Endothelial cell of umbilical vein (primary cell): ENCODE measurements at regions not wholly inside any gene's neighbourhood (a gene's known extent, or its start where the extent isn't known, plus 50 kb on each side); places are given as distances from the start of the nearest gene placed in this dataset.

ENCODE experiments used
- BruUV-seq: library from RNA; stranded (reverse); fragments of 400-500 nt; replicated peaks from 2 replicates; lab custom pipeline; 2021; lab: Mats Ljungman, UMichigan
- CTCF ChIA-PET: fragments of 300-600, 350-600 bp; sonication (Branson Sonifier 250); formaldehyde crosslinking; loops from one replicate; lab custom pipeline; 2021; ENCODE audit warnings: antibody characterized with exemption, inconsistent platforms; lab: Charles Lee
- POLR2A ChIA-PET: fragments of 300-600, 350-600 bp; sonication (Branson Sonifier 250); formaldehyde crosslinking; loops from one replicate; lab custom pipeline; 2021; ENCODE audit warnings: antibody characterized with exemption, inconsistent platforms; lab: Charles Lee
- DNase-seq: peaks from one replicate; pipeline ENCODE4 v3.0.0-alpha.2; 2011; ENCODE audit warnings: low read depth, low spot score
- FAIRE-seq: peaks from 2 replicates; lab custom pipeline; 2011; peaks lifted over from hg19 to GRCh38; lab: Jason Lieb, UNC
- H2AFZ ChIP-seq: 2 replicates; pipeline ENCODE4 v1.6.0; 2012; ENCODE audit warnings: low read depth, low read length, control low read depth, inconsistent platforms
- H3K27ac ChIP-seq: 2 replicates; pipeline ENCODE4 v1.5.1; 2011; ENCODE audit warnings: low read depth, mild to moderate bottlenecking, control low read depth, low read length, moderate library complexity; ENCODE audit not compliant: insufficient read depth
- H3K27me3 ChIP-seq, 2 experiments: 2 replicates each; pipeline versions ENCODE4 v1.6.0 to v1.6.1; 2011; ENCODE audit warnings: low read length in 2 of 2, mixed read lengths in 1 of 2; ENCODE audit not compliant: control insufficient read depth in 2 of 2, insufficient read depth in 2 of 2
- H3K36me3 ChIP-seq, 2 experiments: 2 replicates in 1 of 2; 3 replicates in 1 of 2; pipeline ENCODE4 v1.5.1; 2011; ENCODE audit warnings: low read length in 2 of 2, mild to moderate bottlenecking in 1 of 2, moderate library complexity in 1 of 2; ENCODE audit not compliant: control insufficient read depth in 2 of 2, insufficient read depth in 2 of 2; ENCODE audit errors: extremely low read depth in 1 of 2
- H3K4me1 ChIP-seq: 3 replicates; pipeline ENCODE4 v1.5.1; 2011; ENCODE audit warnings: mild to moderate bottlenecking, low read length; ENCODE audit not compliant: control insufficient read depth, insufficient read depth; ENCODE audit errors: extremely low read depth
- H3K4me2 ChIP-seq: 2 replicates; pipeline ENCODE4 v1.6.1; 2011; ENCODE audit warnings: low read length, control low read depth, mixed read lengths; ENCODE audit not compliant: insufficient read depth
- H3K4me3 ChIP-seq, 3 experiments: fragments of 200-600 bp in 1 of 3; sonication (generic), shearing (Covaris generic) in 1 of 3; replicated peaks in 1 of 3; 2 replicates each; pipeline ENCODE4 v1.5.1; 2011 to 2016; ENCODE audit warnings: control low read depth in 3 of 3, low read length in 3 of 3, mild to moderate bottlenecking in 2 of 3, inconsistent platforms in 1 of 3, low read depth in 1 of 3, moderate library complexity in 1 of 3; ENCODE audit not compliant: insufficient read depth in 1 of 3
- H3K79me2 ChIP-seq: 2 replicates; pipeline ENCODE4 v1.6.0; 2012; ENCODE audit warnings: low read length, inconsistent platforms; ENCODE audit not compliant: control insufficient read depth, insufficient read depth
- H3K9ac ChIP-seq: replicated peaks from 2 replicates; pipeline ENCODE3; 2011; ENCODE audit warnings: low read length, control low read depth; ENCODE audit not compliant: insufficient read depth; ENCODE audit errors: extremely low read depth
- H3K9me1 ChIP-seq: replicated peaks from 3 replicates; pipeline ENCODE4 v1.6.0; 2011; ENCODE audit warnings: mild to moderate bottlenecking, low read length; ENCODE audit not compliant: control insufficient read depth, insufficient read depth; ENCODE audit errors: extremely low read depth
- H3K9me3 ChIP-seq: replicated peaks from 2 replicates; pipeline ENCODE4 v1.5.1; 2012; ENCODE audit warnings: low read length, inconsistent platforms; ENCODE audit not compliant: control insufficient read depth, insufficient read depth
- H4K20me1 ChIP-seq: replicated peaks from 2 replicates; pipeline ENCODE3; 2011; ENCODE audit warnings: mild to moderate bottlenecking, low read length; ENCODE audit not compliant: control insufficient read depth, insufficient read depth; ENCODE audit errors: extremely low read depth
- EZH2 ChIP-seq: IDR thresholded peaks from 2 replicates; pipeline ENCODE4 v1.6.1; 2012; ENCODE audit warnings: borderline replicate concordance, low read depth, mild to moderate bottlenecking, moderate library complexity, low read length, inconsistent platforms; ENCODE audit not compliant: severe bottlenecking
- FOS ChIP-seq: IDR thresholded peaks from 2 replicates; pipeline ENCODE4 v1.6.1; 2011; ENCODE audit warnings: mild to moderate bottlenecking, low read length, moderate library complexity, borderline replicate concordance; ENCODE audit not compliant: insufficient read depth
- GATA2 ChIP-seq: IDR thresholded peaks from 2 replicates; pipeline ENCODE4 v1.7.0; 2011; ENCODE audit warnings: low read depth, mild to moderate bottlenecking, moderate library complexity, mixed read lengths, low read length; ENCODE audit not compliant: insufficient read length, insufficient read depth
- JUN ChIP-seq: IDR thresholded peaks from 2 replicates; pipeline ENCODE4 v1.6.1; 2011; ENCODE audit warnings: borderline replicate concordance, low read depth; ENCODE audit not compliant: insufficient read length, insufficient read depth
- MYC ChIP-seq: IDR thresholded peaks from one replicate; pipeline ENCODE4 v1.6.1; 2011; ENCODE audit warnings: mild to moderate bottlenecking, low read depth, low read length
- POLR2A ChIP-seq: IDR thresholded peaks from 2 replicates; pipeline ENCODE4 v1.6.1; 2012; ENCODE audit warnings: low read depth, mild to moderate bottlenecking, control low read depth, low read length
- POLR2AphosphoS5 ChIP-seq: IDR thresholded peaks from 2 replicates; pipeline ENCODE4 v1.6.1; 2012; ENCODE audit warnings: low read depth, mild to moderate bottlenecking, control low read depth, low read length, moderate library complexity; ENCODE audit not compliant: insufficient read depth
- dilution Hi-C: fragments of 300-500 bp; cut with MboI; formaldehyde crosslinking; loops from one replicate; pipeline ENCODE4 v1.15.0; 2019; ENCODE audit warnings: low sequenced_read_pairs; ENCODE audit not compliant: extremely low pct_ligation_motif_present
- intact Hi-C: fragments of 100-400 bp; cut with micrococcal nuclease; formaldehyde crosslinking; loops from one replicate; pipeline ENCODE4 v1.10.0; 2022
- TF ChIP-seq, protein P1 (sequence below), 2 donors: IDR thresholded peaks; 1 replicate in 1 of 2; 2 replicates in 1 of 2; pipeline ENCODE4 v1.5.1; 2011; ENCODE audit warnings: low read length in 2 of 2, mild to moderate bottlenecking in 2 of 2, moderate library complexity in 2 of 2, control low read depth in 1 of 2, inconsistent platforms in 1 of 2, low read depth in 1 of 2; ENCODE audit not compliant: insufficient read depth in 1 of 2; ENCODE audit errors: extremely low read depth in 1 of 2
- TF ChIP-seq, protein P2 (sequence below): IDR thresholded peaks from 2 replicates; pipeline ENCODE4 v1.6.1; 2011; ENCODE audit not compliant: insufficient read depth, insufficient read length

DNA sequence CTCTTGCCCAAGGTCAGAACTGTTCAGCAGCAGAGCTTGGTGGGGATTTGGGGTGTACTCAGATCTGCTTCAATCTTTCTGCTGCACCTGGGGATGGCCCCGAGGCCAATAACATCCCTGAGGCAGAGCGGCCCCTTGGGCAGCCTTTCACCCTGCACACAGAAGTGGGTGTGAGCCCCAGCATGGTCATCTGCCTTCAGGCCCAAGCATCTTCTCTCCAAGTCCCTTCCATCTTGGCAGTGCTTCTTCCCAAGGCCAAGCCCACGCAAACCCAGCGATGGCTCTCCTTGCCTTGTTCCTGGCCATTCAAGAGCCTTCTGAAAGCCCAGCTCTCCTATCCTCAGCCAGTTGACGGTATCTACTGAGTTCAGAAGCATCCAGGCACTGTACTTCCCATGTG is 172.9 kb downstream of the INHBB start:
- no peaks in the 10 kb centered on the region for H3K9me1 ChIP-seq
- CTCF ChIA-PET: interaction anchor here (1.0 to 2.7 kb wide), 3 partner anchors 10 to 175 kb away, joined by 3 to 19 read pairs (median 6); no protein-coding TSS in a partner anchor

More for the DNA sequence above, 172.9 kb downstream of the INHBB start:
- H3K4me2 ChIP-seq: no peak overlapping the region
- H4K20me1 ChIP-seq: no peaks in the 10 kb centered on the region
- H3K27ac ChIP-seq: no peak overlapping the region
- H2AFZ ChIP-seq: no peak overlapping the region
- TF ChIP-seq EZH2: no peak
- TF ChIP-seq, protein P1, sequence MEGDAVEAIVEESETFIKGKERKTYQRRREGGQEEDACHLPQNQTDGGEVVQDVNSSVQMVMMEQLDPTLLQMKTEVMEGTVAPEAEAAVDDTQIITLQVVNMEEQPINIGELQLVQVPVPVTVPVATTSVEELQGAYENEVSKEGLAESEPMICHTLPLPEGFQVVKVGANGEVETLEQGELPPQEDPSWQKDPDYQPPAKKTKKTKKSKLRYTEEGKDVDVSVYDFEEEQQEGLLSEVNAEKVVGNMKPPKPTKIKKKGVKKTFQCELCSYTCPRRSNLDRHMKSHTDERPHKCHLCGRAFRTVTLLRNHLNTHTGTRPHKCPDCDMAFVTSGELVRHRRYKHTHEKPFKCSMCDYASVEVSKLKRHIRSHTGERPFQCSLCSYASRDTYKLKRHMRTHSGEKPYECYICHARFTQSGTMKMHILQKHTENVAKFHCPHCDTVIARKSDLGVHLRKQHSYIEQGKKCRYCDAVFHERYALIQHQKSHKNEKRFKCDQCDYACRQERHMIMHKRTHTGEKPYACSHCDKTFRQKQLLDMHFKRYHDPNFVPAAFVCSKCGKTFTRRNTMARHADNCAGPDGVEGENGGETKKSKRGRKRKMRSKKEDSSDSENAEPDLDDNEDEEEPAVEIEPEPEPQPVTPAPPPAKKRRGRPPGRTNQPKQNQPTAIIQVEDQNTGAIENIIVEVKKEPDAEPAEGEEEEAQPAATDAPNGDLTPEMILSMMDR (IDR thresholded peaks at IDR 0.05; ENCODE audit: extremely low read depth in 1 of 2, insufficient read depth in 1 of 2, low read depth in 1 of 2, low read length in 2 of 2): no peak
- no peak for TF ChIP-seq MYC
- TF ChIP-seq GATA2: no peak
- TF ChIP-seq JUN: no peak
- TF ChIP-seq, protein P2, sequence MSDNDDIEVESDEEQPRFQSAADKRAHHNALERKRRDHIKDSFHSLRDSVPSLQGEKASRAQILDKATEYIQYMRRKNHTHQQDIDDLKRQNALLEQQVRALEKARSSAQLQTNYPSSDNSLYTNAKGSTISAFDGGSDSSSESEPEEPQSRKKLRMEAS: no peak
- TF ChIP-seq POLR2A: no peak
- no peak for TF ChIP-seq POLR2AphosphoS5
- no peak for TF ChIP-seq FOS
- no peak overlapping the region for H3K4me3 ChIP-seq
- no peaks in the 10 kb centered on the region for H3K36me3 ChIP-seq
- no peaks in the 10 kb centered on the region for H3K9me3 ChIP-seq
- intact Hi-C loops (no loop called here), dilution Hi-C loops (no loop called here)
- no peak overlapping the region for H3K9ac ChIP-seq
- H3K27me3 ChIP-seq: peaks cover 27 to 50% of the 10 kb centered on the region in 2 experiments
- no peaks in the 10 kb centered on the region for H3K4me1 ChIP-seq
- H3K79me2 ChIP-seq: no peaks in the 10 kb centered on the region
- POLR2A ChIA-PET: no interaction called here
- no peak for FAIRE-seq
- BruUV-seq: no TSS peak
- no peak for DNase-seq
